Smooth muscle cell (in vitro differentiated cells): ENCODE measurements at regions not wholly inside any gene's neighbourhood (a gene's known extent, or its start where the extent isn't known, plus 50 kb on each side); places are given as distances from the start of the nearest gene placed in this dataset.

Experiments used
- DNase-seq: peaks from one replicate; lab custom pipeline; 2025; ENCODE audit not compliant: unreplicated experiment; lab: John Stamatoyannopoulos, UW
- H2AFZ ChIP-seq: fragments of 200-600 bp; sonication (generic); 2 replicates; pipeline ENCODE4 v1.6.0; 2016; ENCODE audit warnings: antibody characterized with exemption, low read depth, mild to moderate bottlenecking
- H3F3A ChIP-seq: fragments of 200-600 bp; sonication (generic); 2 replicates; pipeline ENCODE4 v1.6.0; 2017; ENCODE audit warnings: antibody characterized with exemption, low read depth
- H3K27ac ChIP-seq: fragments of 200-600 bp; sonication (generic); 2 replicates; pipeline ENCODE4 v1.5.1; 2016; ENCODE audit warnings: low read depth, mild to moderate bottlenecking
- H3K27me3 ChIP-seq: fragments of 200-600 bp; sonication (generic); 2 replicates; pipeline ENCODE4 v1.6.1; 2016; ENCODE audit warnings: low read depth, mild to moderate bottlenecking
- H3K36me3 ChIP-seq: fragments of 200-600 bp; sonication (generic); 2 replicates; pipeline ENCODE4 v1.5.1; 2016; ENCODE audit warnings: low read depth
- H3K4me1 ChIP-seq: fragments of 200-600 bp; sonication (generic); 2 replicates; pipeline ENCODE4 v1.5.1; 2016; ENCODE audit warnings: low read depth
- H3K4me2 ChIP-seq: fragments of 200-600 bp; sonication (generic); 2 replicates; pipeline ENCODE4 v1.6.0; 2016; ENCODE audit warnings: mild to moderate bottlenecking
- H3K4me3 ChIP-seq: fragments of 200-600 bp; sonication (generic); 2 replicates; pipeline ENCODE4 v1.5.1; 2016; ENCODE audit warnings: mild to moderate bottlenecking
- H3K79me2 ChIP-seq: fragments of 200-600 bp; sonication (generic); 2 replicates; pipeline ENCODE4 v1.6.0; 2016; ENCODE audit warnings: low read depth, mild to moderate bottlenecking
- H3K9ac ChIP-seq: fragments of 200-600 bp; sonication (generic); 2 replicates; pipeline ENCODE4 v1.6.0; 2016; ENCODE audit warnings: low read depth
- H3K9me3 ChIP-seq: fragments of 200-600 bp; sonication (generic); replicated peaks from 2 replicates; pipeline ENCODE4 v1.5.1; 2016; ENCODE audit warnings: low read depth
- H4K20me1 ChIP-seq: fragments of 200-600 bp; sonication (generic); 2 replicates; pipeline ENCODE4 v1.6.0; 2016; ENCODE audit warnings: low read depth
- CTCF ChIP-seq: fragments of 200-600 bp; sonication (generic); IDR thresholded peaks from 2 replicates; pipeline ENCODE4 v1.5.1; 2017; ENCODE audit warnings: borderline replicate concordance, mild to moderate bottlenecking, antibody characterized with exemption; ENCODE audit not compliant: insufficient read depth, poor library complexity, severe bottlenecking
- WGBS: methylation state at CpG from one replicate; pipeline ENCODE4 v1.1.7; 2016; ENCODE audit warnings: low lambda C conversion rate; 5-methylcytosine and 5-hydroxymethylcytosine counted together

- TF ChIP-seq CTCF = no peak
- Histone ChIP-seq H3K27me3 (no peaks in the 10 kb centered on the region), H3K36me3 (no peaks in the 10 kb centered on the region), H4K20me1 (no peaks in the 10 kb centered on the region), H3K27ac (no peak overlapping the region), H2AFZ (no peak overlapping the region), H3K4me3 (no peak overlapping the region), H3K9me3 (no peaks in the 10 kb centered on the region), H3K4me2 (no peak overlapping the region), H3K79me2 (no peaks in the 10 kb centered on the region), H3K4me1 (peaks cover 6% of the 10 kb centered on the region), H3F3A (peaks cover 3% of the 10 kb centered on the region), H3K9ac (no peak overlapping the region)
- 90% methylated on average over 2 of the region's 2 CpGs for WGBS
- no peak for DNase-seq
These were observed 102.2 kb downstream of the LLPH start for GRCh38 chr12:66028390-66028789.

GRCh38 chr12:66025477-66025876, 105.1 kb downstream of the LLPH start:
- H3K79me2 ChIP-seq = no peaks in the 10 kb centered on the region
- H3K4me1 ChIP-seq = peaks cover 6% of the 10 kb centered on the region
- 15% methylated on average over 2 of the region's 2 CpGs for WGBS
- H3K4me2 ChIP-seq = peak overlapping the region; percentile 46
- no peak for TF ChIP-seq CTCF
- no peaks in the 10 kb centered on the region for H3K36me3 ChIP-seq
- H4K20me1 ChIP-seq = no peaks in the 10 kb centered on the region
- H3K4me3 ChIP-seq = no peak overlapping the region
- no peaks in the 10 kb centered on the region for H3K9me3 ChIP-seq
- DNase-seq = no peak
- H3K27me3 ChIP-seq = no peaks in the 10 kb centered on the region
- H3K27ac ChIP-seq = peak overlapping the region; percentile 72
- H3K9ac ChIP-seq = no peak overlapping the region
- H2AFZ ChIP-seq = no peak overlapping the region
- H3F3A ChIP-seq = peaks cover 3% of the 10 kb centered on the region

- Histone ChIP-seq H4K20me1 (no peaks in the 10 kb centered on the region), H3K79me2 (no peaks in the 10 kb centered on the region), H3K4me2 (peak overlapping the region; percentile 46), H3K9me3 (no peaks in the 10 kb centered on the region), H3F3A (peaks cover 3% of the 10 kb centered on the region), H3K27ac (peak overlapping the region; percentile 72), H3K4me1 (peaks cover 6% of the 10 kb centered on the region), H2AFZ (no peak overlapping the region), H3K27me3 (no peaks in the 10 kb centered on the region), H3K9ac (no peak overlapping the region), H3K4me3 (no peak overlapping the region), H3K36me3 (no peaks in the 10 kb centered on the region)
- TF ChIP-seq CTCF = no peak
- WGBS = 61% methylated on average over 1 of the region's 1 CpG
- no peak for DNase-seq
These were observed 105.6 kb downstream of the LLPH start for GRCh38 chr12:66024949-66025348.

- Histone ChIP-seq H3K79me2 (no peaks in the 10 kb centered on the region), H2AFZ (no peak overlapping the region), H3K9me3 (no peaks in the 10 kb centered on the region), H3K27ac (no peak overlapping the region), H3K4me2 (no peak overlapping the region), H3F3A (peaks cover 14% of the 10 kb centered on the region), H3K36me3 (no peaks in the 10 kb centered on the region), H4K20me1 (no peaks in the 10 kb centered on the region), H3K4me1 (peaks cover 15% of the 10 kb centered on the region), H3K4me3 (no peak overlapping the region), H3K9ac (no peak overlapping the region), H3K27me3 (no peaks in the 10 kb centered on the region)
- 93% methylated on average over 12 of the region's 12 CpGs for WGBS
- TF ChIP-seq CTCF = no peak
- DNase-seq = no peak
These were observed 110.1 kb downstream of the LLPH start for GRCh38 chr12:66020481-66020880.
